H7 (cell line): ENCODE measurements at regions not wholly inside any gene's neighbourhood (a gene's known extent, or its start where the extent isn't known, plus 50 kb on each side); places are given as distances from the start of the nearest gene placed in this dataset.

Source experiments
- DNase-seq: peaks from one replicate; pipeline ENCODE4 v3.0.0; 2012
- H3K27me3 ChIP-seq: 2 replicates; pipeline ENCODE4 v1.6.0; 2011; ENCODE audit warnings: mild to moderate bottlenecking, low read length; ENCODE audit not compliant: control insufficient read depth, insufficient read depth
- H3K36me3 ChIP-seq: replicated peaks from 2 replicates; pipeline ENCODE4 v1.5.1; 2011; ENCODE audit warnings: low read length; ENCODE audit not compliant: control insufficient read depth, insufficient read depth
- H3K4me3 ChIP-seq: 2 replicates; pipeline ENCODE4 v1.5.1; 2011; ENCODE audit warnings: low read depth, mild to moderate bottlenecking, control low read depth, low read length, moderate library complexity; ENCODE audit not compliant: insufficient read depth

DNA sequence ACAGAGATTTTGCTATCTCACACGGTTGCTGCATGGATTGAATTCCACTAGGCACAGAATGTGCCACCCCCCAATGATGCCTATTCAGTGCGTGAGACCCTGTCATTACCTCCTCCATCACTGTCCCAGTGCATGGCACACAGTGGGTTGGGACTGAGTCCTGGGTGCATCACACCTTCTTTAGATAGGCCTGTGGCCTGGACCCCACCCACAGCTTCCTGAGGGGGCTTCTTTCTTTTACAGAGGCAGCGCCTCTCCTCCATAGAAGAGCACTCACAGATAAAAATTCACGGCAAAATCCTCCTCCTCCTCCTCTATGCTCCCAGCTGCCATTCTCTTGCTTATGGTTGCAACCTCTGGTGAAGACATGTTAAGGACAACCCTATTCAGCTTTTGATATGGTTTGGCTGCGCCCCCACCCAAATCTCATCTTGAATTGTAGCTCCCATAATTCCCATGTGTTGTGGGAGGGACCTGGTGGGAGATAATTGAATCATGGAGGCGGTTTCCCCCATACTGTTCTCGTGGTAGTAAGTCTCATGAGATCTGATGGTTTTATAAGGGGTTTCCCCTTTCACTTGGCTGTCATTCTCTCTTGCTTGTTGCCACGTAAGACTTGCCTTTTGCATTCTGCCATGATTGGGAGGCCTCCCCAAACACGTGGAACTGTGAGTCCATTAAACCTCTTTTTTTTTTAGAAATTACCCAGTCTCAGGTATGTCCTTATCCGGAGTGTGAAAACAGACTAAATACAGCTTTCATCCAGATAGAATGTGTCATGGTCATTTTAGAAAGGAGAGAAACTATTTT, 147.6 kb downstream of the KLF13 start:
- H3K27me3 ChIP-seq, result no peaks in the 10 kb centered on the region
- no peak for DNase-seq

DNA sequence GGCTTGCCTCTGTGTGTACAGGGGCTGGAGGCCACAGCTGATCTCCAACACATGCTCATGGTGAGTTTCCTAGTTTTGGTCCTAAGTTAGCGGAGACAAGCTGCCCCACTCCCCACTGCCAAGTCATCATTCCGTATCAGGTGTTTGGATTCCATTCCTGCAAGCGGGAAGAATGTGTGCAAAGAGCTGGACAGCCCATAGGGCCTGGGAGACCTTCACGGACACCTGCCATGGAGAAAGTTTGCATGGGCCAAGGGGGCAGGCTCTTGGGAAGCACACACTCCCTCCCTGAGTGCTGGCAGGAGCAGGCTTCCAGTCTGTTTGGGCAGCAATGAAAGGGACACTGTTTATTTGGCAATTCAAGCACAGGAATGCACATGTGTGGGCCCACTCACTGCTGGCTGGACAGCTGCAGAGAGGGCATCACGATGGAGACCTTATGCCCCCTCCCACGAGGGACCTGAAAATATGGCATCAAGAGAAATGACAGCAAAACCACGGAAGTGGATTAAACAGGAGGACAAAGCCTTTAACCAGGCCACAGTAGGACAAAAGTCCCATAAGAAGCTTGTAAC, 149.7 kb downstream of the KLF13 start:
- H3K27me3 ChIP-seq, result peaks cover 6% of the 10 kb centered on the region
- DNase-seq, result no peak
- no peak overlapping the region for H3K4me3 ChIP-seq
- no peaks in the 10 kb centered on the region for H3K36me3 ChIP-seq

More for the DNA sequence above, 147.6 kb downstream of the KLF13 start:
- Histone ChIP-seq H3K36me3 (no peaks in the 10 kb centered on the region), H3K4me3 (no peak overlapping the region)

DNA sequence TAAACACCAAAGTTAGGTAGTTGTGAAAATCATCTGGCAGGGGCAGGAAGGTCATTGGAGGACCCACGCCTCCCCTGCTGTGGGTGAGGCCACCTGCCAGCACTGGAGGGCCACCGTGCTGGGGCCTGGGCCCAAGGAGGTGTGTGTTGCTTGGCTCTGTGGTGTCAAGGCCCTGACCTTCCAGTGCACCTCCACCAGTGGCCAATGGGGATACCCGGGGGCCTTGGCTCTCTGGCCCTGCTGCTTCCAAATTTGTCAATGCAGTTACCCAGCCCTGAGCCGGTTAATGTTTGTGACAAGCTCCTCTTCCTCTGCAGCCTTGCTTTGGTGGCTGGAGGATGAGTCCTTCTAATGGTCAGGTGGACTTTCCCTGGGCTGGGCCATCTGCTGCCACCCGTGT, 150.2 kb downstream of the KLF13 start:
- Histone ChIP-seq H3K36me3 (no peaks in the 10 kb centered on the region), H3K27me3 (peaks cover 8% of the 10 kb centered on the region), H3K4me3 (no peak overlapping the region)
- no peak for DNase-seq

DNA sequence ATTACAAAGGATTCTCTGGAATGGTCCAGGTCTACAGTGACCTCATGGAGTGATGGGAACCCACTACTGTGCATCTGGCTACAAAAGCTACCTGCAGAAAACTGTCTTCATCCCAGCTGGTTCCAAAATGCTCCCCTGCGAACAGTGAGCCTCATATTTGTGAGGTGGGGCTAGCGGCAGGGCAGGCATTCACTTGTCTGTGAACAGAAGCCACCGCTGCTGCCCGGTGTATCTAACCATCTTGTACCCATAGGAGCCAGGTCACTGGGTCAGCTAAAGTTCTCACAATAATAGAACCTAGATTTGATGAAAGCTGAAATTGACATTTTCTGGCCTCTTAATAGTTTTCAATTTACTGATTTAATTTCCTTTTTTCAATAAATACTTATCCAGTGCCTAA, 150.7 kb downstream of the KLF13 start:
- H3K4me3 ChIP-seq, result no peak overlapping the region
- H3K27me3 ChIP-seq, result peaks cover 12% of the 10 kb centered on the region
- H3K36me3 ChIP-seq, result no peaks in the 10 kb centered on the region
- DNase-seq, result no peak

DNA sequence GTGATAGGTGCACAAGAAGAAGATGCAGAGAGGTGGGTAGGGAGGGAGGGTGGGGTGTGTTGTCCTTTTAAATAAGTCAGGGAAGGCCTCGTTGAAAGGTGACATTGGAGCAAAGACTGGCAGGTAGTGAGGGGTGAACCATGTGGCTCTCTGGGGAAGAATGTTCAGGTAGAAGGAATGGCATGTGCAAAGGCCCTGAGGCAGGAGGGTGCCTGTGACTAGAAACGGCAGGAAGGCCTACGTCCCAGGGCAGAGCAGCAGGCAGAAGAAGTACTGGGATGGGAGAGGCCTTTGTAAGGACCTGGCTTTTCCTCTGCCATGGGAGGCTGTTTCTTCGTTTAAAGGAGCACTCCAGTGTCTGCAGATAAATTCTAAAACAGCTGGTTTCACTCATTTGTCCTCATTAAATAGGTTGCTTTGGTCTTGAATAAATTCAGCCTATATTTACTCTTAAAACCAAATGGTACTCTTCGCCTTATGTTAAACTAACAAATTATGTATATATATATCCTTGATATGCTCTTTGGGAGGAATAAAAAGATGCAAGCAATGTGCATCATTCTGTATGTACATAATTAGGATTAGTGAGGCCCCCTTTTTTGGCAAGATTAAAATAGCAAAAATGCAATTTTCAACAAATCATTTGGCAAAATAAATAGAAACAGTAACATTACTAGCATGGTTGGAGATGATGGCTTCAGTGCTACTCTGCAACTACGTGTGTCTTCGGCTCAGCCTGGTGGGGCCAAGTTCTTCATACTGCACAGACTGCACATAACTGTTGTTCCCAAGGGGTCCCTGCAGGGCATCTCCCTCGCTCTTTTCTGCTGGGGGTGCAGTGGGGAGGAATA, 151.4 kb downstream of the KLF13 start:
- no peaks in the 10 kb centered on the region for H3K36me3 ChIP-seq
- no peak for DNase-seq
- peaks cover 20% of the 10 kb centered on the region for H3K27me3 ChIP-seq
- no peak overlapping the region for H3K4me3 ChIP-seq

DNA sequence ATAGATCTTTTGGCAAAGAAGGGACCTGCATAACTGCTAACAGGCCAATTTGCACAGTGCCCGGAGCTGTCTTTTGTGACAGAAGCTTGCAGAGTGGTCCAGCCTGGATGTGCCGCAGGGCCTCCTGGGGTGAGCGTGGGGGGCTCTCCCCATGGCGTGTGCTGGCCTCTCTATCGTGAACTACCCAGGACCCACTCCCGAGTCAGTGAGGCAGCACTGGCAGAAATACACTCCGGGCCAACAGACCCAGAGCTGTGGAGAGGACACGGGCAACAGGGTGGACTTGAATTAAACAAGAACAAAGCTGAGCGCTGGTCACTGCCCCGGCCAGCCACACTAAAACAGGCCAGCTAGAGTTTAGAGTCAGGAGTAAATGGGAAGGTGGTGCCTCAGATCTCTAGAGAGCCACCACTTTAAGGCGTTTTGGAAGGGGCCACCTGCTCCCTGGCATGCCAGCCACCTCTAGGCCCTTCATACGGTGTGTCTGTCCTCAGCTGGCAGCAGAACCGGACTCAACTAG, 152.1 kb downstream of the KLF13 start:
- Histone ChIP-seq H3K4me3 (no peak overlapping the region), H3K27me3 (peaks cover 24% of the 10 kb centered on the region), H3K36me3 (no peaks in the 10 kb centered on the region)
- DNase-seq, result no peak

- no peaks in the 10 kb centered on the region for H3K36me3 ChIP-seq
- peaks cover 39% of the 10 kb centered on the region for H3K27me3 ChIP-seq
- no peak overlapping the region for H3K4me3 ChIP-seq
- no peak for DNase-seq
Observed at GRCh38 chr15:31480356-31481025, 153.9 kb downstream of the KLF13 start.

DNA sequence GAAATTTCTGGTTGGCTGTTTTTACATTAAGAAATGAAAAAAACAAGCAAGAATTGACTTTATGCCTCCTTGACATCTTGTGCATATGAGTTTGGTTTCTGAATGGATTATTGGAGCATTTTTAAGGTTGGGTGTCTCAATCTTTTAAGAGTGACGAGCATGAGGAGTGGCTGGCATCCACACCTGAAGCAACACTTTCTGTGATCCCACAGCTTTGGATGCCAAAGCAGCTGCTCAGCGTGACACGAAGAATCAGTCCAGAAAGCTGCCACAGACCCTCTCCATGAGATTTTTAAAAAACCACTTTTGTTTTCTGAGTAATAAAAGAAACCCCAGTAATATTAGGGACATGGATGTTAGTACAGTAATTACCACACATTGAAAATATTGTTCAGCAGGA, 154.5 kb downstream of the KLF13 start:
- H3K27me3 ChIP-seq, result peaks cover 40% of the 10 kb centered on the region
- no peak overlapping the region for H3K4me3 ChIP-seq
- H3K36me3 ChIP-seq, result no peaks in the 10 kb centered on the region
- no peak for DNase-seq

- peak; percentile 68 for DNase-seq
- Histone ChIP-seq H3K27me3 (peaks cover 40% of the 10 kb centered on the region), H3K4me3 (no peak overlapping the region), H3K36me3 (no peaks in the 10 kb centered on the region)
Observed at GRCh38 chr15:31482122-31482922, 155.7 kb downstream of the KLF13 start.

DNA sequence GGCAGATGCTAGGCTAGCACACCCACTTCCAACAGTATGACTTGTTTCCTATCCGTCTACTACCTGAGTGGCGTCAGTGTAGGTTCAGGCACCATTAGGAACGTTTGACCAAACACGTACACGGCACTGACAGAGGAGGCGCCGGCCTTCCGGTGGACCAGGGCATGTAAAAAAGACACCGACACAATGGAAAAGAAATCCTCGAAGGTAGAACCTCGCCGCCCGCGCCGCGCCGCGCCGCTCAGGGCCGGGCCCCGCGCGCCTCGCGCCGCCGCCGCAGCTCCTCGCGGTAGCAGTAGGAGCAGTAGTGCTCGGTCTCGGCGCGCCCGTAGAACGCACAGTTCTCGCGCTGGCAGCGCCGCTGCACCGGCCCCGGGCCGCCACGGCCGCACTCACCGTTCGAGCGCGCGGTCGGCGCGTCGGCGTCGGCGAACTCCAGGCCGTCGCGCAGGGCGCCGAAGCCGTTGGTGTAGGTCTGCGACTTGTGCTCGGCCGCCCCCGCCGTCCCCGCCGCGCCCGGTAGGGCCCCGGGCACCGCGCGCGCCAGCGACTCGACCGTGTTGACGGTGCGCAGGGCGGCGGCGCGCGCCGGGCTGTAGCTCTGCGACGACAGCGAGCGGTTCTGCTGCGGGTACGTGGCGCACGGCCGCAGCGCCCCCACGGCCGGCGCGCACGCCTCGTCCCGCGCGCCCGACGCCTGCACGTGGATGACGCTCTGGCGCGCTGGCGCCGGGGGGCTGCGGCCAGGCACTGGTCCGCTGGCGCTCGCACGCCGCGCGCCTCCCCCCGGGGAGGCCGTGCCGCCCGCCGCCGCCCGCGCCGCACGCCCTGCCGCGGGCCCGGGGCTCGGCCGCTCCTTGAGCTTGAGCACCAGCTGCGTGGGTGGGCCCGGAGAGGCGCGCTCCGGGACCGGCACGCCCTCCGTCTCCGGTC, 156.7 kb downstream of the KLF13 start:
- H3K27me3 ChIP-seq, result peaks cover 40% of the 10 kb centered on the region
- no peaks in the 10 kb centered on the region for H3K36me3 ChIP-seq
- peak overlapping the region; percentile 27; the same call in 1 of the 2 replicates for H3K4me3 ChIP-seq
- DNase-seq, result peak; percentile 84

GRCh38 chr15:31483986-31484951, 157.6 kb downstream of the KLF13 start:
- H3K4me3 ChIP-seq, result peak overlapping the region; percentile 19; the same call in 1 of the 2 replicates
- peaks cover 40% of the 10 kb centered on the region for H3K27me3 ChIP-seq
- peak; percentile 82 for DNase-seq
- H3K36me3 ChIP-seq, result no peaks in the 10 kb centered on the region

GRCh38 chr15:31484986-31485385, 158.4 kb downstream of the KLF13 start:
- peaks cover 40% of the 10 kb centered on the region for H3K27me3 ChIP-seq
- H3K36me3 ChIP-seq, result no peaks in the 10 kb centered on the region
- no peak overlapping the region for H3K4me3 ChIP-seq
- no peak for DNase-seq
